Effector memory CD8-positive, alpha-beta T cell (primary cell): ENCODE measurements at regions not wholly inside any gene's neighbourhood (a gene's known extent, or its start where the extent isn't known, plus 50 kb on each side); places are given as distances from the start of the nearest gene placed in this dataset.

Experiments
- ATAC-seq: fragments of 150-1000 bp; cut with Tn5 transposase; replicated peaks from 2 replicates; pipeline ENCODE4 v1.10.0; 2021; ENCODE audit warnings: mild to moderate bottlenecking, moderate library complexity
- DNase-seq, 3 experiments: peaks; one replicate each; pipeline ENCODE4 v3.0.0; 2021
- H3K27ac Mint-ChIP-seq, 2 donors: one replicate each; pipeline ENCODE4 v1.8.0; 2022; ENCODE audit warnings: mild to moderate bottlenecking in 2 of 2, mixed read lengths in 2 of 2, moderate library complexity in 2 of 2
- H3K27me3 Mint-ChIP-seq, 2 donors: one replicate each; pipeline ENCODE4 v1.8.0; 2022; ENCODE audit warnings: mixed read lengths in 2 of 2
- H3K36me3 Mint-ChIP-seq: one replicate; pipeline ENCODE4 v1.8.0; 2022; ENCODE audit warnings: mild to moderate bottlenecking, moderate library complexity, mixed read lengths; ENCODE audit not compliant: insufficient read depth
- H3K4me1 Mint-ChIP-seq, 2 donors: one replicate each; pipeline ENCODE4 v1.8.0; 2022; ENCODE audit warnings: low read depth in 2 of 2, mixed read lengths in 2 of 2
- H3K4me3 Mint-ChIP-seq, 2 donors: one replicate each; pipeline ENCODE4 v1.8.0; 2022; ENCODE audit warnings: mild to moderate bottlenecking in 2 of 2, mixed read lengths in 2 of 2, moderate library complexity in 2 of 2
- H3K9me3 Mint-ChIP-seq, 2 donors: one replicate each; pipeline ENCODE4 v1.8.0; 2022; ENCODE audit warnings: mixed read lengths in 2 of 2

DNA sequence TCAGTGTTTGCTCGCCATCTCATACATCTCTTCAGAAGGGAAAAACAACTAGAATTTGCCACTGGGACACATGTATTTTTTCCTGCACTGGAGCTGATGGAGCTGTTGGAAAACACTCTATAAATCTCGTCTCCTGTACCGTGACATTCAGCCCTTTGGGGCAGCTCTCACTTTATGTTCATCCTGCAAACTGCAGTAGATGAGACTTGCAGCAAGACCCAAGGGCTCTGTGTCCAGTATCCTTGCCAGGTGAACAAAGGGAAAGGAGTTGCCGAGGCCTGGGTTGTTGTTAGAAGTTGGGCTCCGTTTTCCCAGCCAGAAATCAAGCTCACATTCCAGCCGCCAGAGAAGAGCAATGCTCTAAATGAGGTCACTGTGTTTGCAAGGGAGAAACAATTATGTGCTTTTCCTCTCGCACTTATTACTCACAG lies 285.1 kb downstream of the SLC4A3 start:
- DNase-seq, result no peak
- no peak for ATAC-seq
- peaks cover 0 to 7% of the 10 kb centered on the region in 2 donors for H3K27me3 Mint-ChIP-seq
- H3K27ac Mint-ChIP-seq, result no peak overlapping the region
- peaks cover 0 to 6% of the 10 kb centered on the region in 2 donors for H3K9me3 Mint-ChIP-seq
- H3K36me3 Mint-ChIP-seq, result no peaks in the 10 kb centered on the region
- H3K4me3 Mint-ChIP-seq, result no peak overlapping the region
- H3K4me1 Mint-ChIP-seq, result no peaks in the 10 kb centered on the region

DNA sequence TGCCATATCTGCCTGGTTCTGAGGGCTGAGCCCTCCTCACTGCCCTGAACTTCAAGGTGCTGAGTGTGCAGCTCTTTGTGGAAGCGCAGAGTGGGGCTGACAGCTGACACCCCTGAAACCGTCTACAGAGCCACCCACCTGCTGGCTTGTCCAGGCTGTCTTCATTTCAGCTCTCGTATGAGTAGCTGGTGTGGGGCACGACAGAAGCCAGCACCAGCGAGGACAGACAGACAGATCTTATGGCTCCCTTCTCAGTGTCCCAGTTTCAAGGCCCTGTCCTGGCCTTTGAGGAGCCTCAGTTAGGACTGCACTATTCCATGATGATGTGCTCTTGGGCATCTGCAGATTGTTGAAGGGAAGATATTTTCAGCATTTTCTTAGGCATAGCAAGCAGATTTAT lies 287.1 kb downstream of the SLC4A3 start:
- Mint-ChIP-seq H3K9me3 (peaks cover 0 to 5% of the 10 kb centered on the region in 2 donors), H3K4me3 (no peak overlapping the region), H3K4me1 (no peaks in the 10 kb centered on the region), H3K27me3 (peaks cover 0 to 5% of the 10 kb centered on the region in 2 donors), H3K36me3 (no peaks in the 10 kb centered on the region), H3K27ac (no peak overlapping the region)
- DNase-seq, result no peak
- ATAC-seq, result no peak

DNA sequence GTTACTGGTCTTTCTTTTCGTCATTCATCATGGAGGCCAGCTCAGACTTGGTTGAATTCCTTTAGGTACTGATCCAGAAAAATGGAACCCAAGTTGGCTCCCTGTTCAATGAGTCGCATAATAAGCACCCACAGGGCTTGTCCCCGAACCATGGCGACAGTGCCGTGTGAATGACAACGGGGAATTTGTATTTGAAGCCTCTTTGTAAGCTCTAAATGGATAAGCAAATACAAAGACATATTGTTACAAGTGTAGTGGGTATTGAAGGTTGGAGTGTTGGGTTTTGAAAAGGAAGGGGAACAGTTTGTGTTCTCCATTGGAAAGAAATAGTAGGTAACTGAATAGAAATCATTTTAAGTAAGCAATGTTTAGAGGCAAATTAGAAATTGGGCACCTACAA lies 288.9 kb downstream of the SLC4A3 start:
- no peak overlapping the region for H3K4me3 Mint-ChIP-seq
- H3K9me3 Mint-ChIP-seq, result no peaks in the 10 kb centered on the region
- no peaks in the 10 kb centered on the region for H3K36me3 Mint-ChIP-seq
- H3K4me1 Mint-ChIP-seq, result no peaks in the 10 kb centered on the region
- no peak for ATAC-seq
- no peaks in the 10 kb centered on the region for H3K27me3 Mint-ChIP-seq
- no peak for DNase-seq
- no peak overlapping the region for H3K27ac Mint-ChIP-seq

DNA sequence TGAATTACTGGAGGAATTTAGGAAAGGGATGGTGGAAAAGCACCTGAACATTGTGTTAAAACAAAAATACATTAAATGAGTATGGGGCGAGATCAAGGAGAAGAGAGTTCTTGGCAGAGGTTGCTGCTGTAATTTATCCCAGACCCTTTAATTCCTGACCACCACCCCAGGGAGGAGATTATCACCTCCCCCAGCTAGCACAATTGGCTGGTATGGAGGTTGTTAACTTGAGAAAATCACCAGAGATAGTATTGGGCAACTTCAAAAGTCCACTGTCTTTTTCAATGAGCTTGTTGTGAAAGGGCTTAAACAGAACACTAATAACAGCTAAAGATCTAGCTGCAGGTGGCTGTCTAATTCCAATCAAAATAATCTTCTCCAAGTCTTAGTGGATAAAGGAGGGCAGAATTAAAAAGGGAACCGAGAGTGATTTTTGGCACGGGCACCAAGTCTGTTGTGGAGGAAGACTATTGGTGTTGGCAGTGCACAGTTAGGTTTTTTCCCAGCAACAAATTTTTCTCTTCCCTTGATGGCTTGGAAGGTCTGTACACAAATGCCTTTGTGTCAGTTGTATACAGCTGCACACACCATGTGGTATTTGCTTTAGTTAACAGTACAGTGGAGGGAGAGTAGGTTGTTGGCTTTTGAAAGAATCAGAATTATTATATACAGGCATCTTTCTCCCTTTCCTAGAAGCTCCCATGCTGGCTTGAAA lies 289.5 kb downstream of the SLC4A3 start:
- no peaks in the 10 kb centered on the region for H3K36me3 Mint-ChIP-seq

DNA sequence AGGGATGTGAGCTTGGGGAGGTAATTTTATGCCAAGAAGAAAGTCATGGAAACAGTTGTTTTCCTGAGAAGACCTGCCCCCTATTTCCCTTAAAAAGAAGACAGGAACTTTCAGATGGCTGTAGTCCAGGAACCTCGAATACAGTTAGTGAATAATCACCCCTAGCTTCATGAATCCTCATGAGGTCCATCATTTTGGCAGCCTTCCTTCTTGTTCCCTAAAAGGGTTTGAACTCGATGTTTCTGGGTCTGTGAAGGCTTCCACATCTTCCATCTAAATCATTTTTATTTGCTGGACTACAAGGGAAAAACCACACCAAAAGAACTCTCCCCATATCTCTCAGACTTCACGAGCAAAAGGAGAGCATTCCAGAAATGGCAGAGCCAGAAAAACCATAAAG lies 290.8 kb downstream of the SLC4A3 start:
- H3K9me3 Mint-ChIP-seq, result no peaks in the 10 kb centered on the region
- DNase-seq, result no peak
- no peak overlapping the region for H3K27ac Mint-ChIP-seq
- H3K4me1 Mint-ChIP-seq, result no peaks in the 10 kb centered on the region
- no peak for ATAC-seq
- H3K36me3 Mint-ChIP-seq, result no peaks in the 10 kb centered on the region
- H3K4me3 Mint-ChIP-seq, result no peak overlapping the region
- H3K27me3 Mint-ChIP-seq, result no peaks in the 10 kb centered on the region

More for the DNA sequence above, 289.5 kb downstream of the SLC4A3 start:
- ATAC-seq, result no peak
- Mint-ChIP-seq H3K4me3 (no peak overlapping the region), H3K27me3 (no peaks in the 10 kb centered on the region), H3K27ac (no peak overlapping the region), H3K9me3 (no peaks in the 10 kb centered on the region), H3K4me1 (no peaks in the 10 kb centered on the region)
- DNase-seq, result no peak

DNA sequence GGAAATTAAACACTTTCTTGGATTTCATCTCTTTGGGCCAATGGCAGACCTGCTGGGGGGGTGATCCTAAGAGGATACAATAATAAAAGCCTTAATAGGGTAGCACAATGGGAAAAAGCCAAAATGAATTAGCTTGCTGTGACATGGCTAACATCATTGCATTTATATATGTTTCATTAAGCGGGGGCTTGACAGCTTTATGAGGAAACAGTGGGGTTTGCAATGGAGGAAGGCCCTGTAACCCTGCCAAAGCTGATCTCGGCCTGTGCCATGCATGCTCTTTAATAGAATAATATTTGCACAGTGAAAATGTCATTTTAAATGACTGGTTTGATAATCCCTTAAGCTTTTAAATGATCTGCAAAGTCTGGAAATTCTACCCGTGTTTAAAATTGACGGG lies 291.5 kb downstream of the SLC4A3 start:
- no peak overlapping the region for H3K4me3 Mint-ChIP-seq
- H3K4me1 Mint-ChIP-seq, result no peaks in the 10 kb centered on the region
- H3K36me3 Mint-ChIP-seq, result no peaks in the 10 kb centered on the region
- no peaks in the 10 kb centered on the region for H3K9me3 Mint-ChIP-seq
- no peaks in the 10 kb centered on the region for H3K27me3 Mint-ChIP-seq
- H3K27ac Mint-ChIP-seq, result no peak overlapping the region
- DNase-seq, result no peak
- ATAC-seq, result no peak

DNA sequence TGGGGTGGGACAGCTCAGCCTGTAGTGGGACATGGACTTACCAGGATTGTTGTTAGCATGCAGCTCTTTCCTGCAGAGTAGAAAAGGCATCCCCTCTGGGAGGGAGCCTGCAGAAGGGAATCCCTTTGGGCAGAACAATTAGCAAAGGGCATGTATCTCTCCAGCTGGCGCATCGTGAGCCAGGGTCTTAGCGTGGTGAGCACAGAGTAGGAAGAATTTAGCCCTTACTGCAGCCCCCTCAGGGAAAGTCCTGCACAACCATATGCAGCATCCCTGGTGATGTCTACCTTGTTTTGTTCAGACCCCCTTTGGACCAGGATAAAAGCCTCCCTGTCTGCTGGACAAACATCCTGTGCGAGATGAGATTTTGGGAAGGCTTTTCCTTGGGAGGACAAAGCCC lies 292.1 kb downstream of the SLC4A3 start:
- ATAC-seq (no peak), DNase-seq (no peak)
- Mint-ChIP-seq H3K27me3 (no peaks in the 10 kb centered on the region), H3K4me3 (no peak overlapping the region), H3K27ac (no peak overlapping the region), H3K9me3 (no peaks in the 10 kb centered on the region), H3K4me1 (no peaks in the 10 kb centered on the region), H3K36me3 (no peaks in the 10 kb centered on the region)

DNA sequence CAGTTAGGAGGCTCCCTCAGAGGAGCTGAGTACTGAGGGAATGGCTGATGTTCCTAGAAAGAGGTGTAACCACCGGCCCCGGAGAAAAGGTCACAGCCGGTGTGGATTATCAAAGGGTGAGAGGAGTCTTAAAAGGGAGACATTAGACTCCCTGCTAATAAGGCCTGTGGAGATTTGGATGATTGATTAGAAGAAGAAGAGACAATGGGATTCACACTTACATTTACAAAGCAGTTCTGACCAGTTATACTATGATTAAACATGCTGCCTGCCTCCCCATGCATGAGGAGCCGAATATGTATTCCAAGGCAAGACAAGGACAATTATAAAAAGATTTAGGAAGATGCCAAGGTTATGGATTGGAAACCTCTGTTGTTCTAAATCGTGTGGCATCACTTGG lies 302.4 kb downstream of the SLC4A3 start:
- ATAC-seq (no peak), DNase-seq (no peak)
- Mint-ChIP-seq H3K27me3 (peaks cover 0 to 6% of the 10 kb centered on the region in 2 donors), H3K36me3 (no peaks in the 10 kb centered on the region), H3K27ac (no peak overlapping the region), H3K4me1 (no peaks in the 10 kb centered on the region), H3K4me3 (no peak overlapping the region), H3K9me3 (no peaks in the 10 kb centered on the region)

DNA sequence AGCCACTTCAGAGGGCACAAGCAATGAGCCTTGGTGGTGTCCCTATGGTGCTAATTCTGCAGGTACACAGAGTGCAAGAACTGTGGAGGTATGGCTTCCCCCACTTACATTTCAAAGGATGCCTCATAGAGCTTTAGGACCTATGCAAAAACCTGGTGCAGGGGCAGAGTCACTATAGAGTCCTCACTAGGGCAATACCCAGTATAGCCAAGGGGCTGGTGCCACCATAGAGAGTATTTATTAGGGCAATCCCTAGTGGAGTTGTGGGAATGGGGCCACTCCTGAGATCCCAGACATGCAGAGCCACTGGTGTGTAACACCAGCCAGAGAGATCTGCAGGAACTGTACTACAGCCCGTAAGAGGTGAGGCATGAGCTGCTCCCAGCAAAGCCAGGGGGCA lies 312.2 kb downstream of the SLC4A3 start:
- ATAC-seq (no peak), DNase-seq (no peak)
- Mint-ChIP-seq H3K27me3 (no peaks in the 10 kb centered on the region), H3K9me3 (peaks cover 0 to 2% of the 10 kb centered on the region in 2 donors), H3K36me3 (no peaks in the 10 kb centered on the region), H3K4me3 (no peak overlapping the region), H3K27ac (no peak overlapping the region), H3K4me1 (no peaks in the 10 kb centered on the region)

DNA sequence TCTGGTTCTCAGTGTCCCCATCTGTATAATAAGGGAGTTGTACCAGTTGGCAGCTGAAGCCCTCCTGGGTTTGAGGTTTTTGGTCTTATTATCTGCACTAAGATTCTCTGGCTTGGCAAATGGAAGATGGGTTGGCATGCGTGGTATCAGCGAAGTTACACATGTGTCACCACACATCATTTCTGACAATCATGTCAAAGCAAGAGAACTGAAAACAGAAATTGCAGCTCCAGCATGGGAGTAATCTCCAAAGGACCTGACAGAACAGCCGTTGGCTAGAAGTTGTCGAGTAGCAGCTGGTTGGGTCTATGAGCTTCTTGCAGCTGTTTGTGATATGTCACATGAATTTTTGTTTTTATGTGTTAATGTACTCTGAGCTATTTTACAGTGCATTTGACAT lies 317.4 kb downstream of the SLC4A3 start:
- Mint-ChIP-seq H3K4me1 (no peaks in the 10 kb centered on the region), H3K27ac (no peak overlapping the region), H3K27me3 (no peaks in the 10 kb centered on the region), H3K9me3 (peaks cover 0 to 2% of the 10 kb centered on the region in 2 donors), H3K36me3 (peaks cover 4% of the 10 kb centered on the region), H3K4me3 (no peak overlapping the region)
- no peak for DNase-seq
- no peak for ATAC-seq

DNA sequence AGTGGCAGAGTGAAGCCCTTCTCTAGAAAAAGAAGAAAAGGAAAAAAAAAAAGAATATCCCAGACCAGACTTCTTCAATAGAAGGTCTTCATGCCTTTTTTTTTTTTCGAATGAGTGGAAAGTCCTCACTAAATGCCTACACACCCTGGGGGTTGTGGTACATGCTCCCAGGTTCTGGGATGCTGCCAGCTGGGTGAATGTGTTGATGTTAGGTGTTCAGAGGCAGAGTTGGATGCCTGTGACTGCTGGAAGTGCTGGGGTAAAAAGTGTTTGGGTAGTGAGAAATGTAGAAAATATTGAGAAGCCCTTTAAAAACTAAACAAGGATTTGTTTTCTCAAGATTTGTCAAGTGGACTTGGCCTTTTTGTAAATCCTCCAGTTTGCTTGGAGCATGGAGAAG lies 318.6 kb downstream of the SLC4A3 start:
- H3K4me3 Mint-ChIP-seq, result no peak overlapping the region

DNA sequence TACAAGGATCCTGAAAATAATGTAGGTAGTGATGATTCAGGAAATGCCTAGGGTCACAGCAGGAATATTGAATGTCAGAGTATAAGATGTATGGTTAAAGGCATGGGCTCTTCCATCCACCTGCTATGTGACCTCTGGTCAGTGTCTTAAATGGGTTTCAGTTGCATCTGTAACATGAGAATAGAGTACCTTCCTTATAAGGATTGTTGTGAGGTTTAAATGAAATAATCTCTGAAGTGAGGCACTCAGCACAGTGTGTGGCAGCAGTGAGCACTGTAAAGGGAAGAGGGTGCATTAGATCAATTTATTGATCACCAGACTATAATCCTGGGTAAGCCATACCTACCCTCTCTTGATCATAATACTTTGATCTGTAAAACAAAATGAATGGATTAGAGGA lies 319.1 kb downstream of the SLC4A3 start:
- H3K27ac Mint-ChIP-seq, result no peak overlapping the region
- H3K4me1 Mint-ChIP-seq, result no peaks in the 10 kb centered on the region
- peaks cover 0 to 2% of the 10 kb centered on the region in 2 donors for H3K9me3 Mint-ChIP-seq
- DNase-seq, result no peak
- H3K4me3 Mint-ChIP-seq, result no peak overlapping the region
- peaks cover 4% of the 10 kb centered on the region for H3K36me3 Mint-ChIP-seq
- H3K27me3 Mint-ChIP-seq, result no peaks in the 10 kb centered on the region
- ATAC-seq, result no peak

More for the DNA sequence above, 318.6 kb downstream of the SLC4A3 start:
- DNase-seq (no peak), ATAC-seq (no peak)
- H3K27me3 Mint-ChIP-seq, result no peaks in the 10 kb centered on the region
- H3K27ac Mint-ChIP-seq, result no peak overlapping the region
- H3K36me3 Mint-ChIP-seq, result peaks cover 4% of the 10 kb centered on the region
- H3K9me3 Mint-ChIP-seq, result peaks cover 0 to 2% of the 10 kb centered on the region in 2 donors
- no peaks in the 10 kb centered on the region for H3K4me1 Mint-ChIP-seq

DNA sequence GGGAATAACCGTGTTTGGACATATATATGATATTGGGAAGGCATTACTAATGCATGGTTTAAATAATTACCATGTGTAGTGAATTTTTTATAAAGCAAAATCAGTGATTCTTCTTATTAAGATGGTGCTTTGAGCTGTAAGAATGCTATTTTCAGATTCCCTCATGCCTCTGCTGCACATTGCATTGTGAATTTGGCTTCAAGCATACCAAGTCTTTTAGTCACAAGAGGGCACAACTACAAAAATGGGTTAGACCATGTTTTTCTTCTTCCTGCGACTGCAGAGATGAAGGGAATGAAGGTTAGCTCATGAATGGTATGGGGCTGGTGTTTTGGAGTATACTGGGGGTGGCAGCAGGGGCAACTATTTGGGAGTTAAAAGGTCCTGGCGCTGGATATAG lies 320.1 kb downstream of the SLC4A3 start:
- ATAC-seq, result no peak
- H3K4me1 Mint-ChIP-seq, result no peaks in the 10 kb centered on the region
- DNase-seq, result no peak
- peaks cover 0 to 2% of the 10 kb centered on the region in 2 donors for H3K9me3 Mint-ChIP-seq
- H3K36me3 Mint-ChIP-seq, result peaks cover 4% of the 10 kb centered on the region
- H3K27ac Mint-ChIP-seq, result no peak overlapping the region
- no peaks in the 10 kb centered on the region for H3K27me3 Mint-ChIP-seq
- H3K4me3 Mint-ChIP-seq, result no peak overlapping the region

DNA sequence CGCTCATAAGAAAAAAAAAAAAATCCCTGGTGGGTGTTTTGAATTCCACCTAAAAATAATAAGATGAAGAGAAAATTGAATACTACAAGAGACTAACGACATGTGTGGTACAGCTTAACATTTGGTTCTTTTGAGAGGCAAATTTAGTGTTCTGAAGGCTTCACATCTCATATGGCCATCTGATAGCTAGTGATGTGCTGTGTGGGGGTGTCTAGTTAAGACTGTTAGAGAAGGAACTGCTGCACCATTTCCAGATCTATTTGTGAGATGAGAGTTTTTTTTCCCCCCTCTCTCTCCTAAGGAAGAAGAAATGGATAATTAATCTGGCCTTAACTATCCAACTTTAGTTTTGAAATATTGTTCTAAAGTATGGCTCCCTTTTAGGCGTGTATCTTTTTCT lies 321.6 kb downstream of the SLC4A3 start:
- Mint-ChIP-seq H3K27ac (no peak overlapping the region), H3K9me3 (peaks cover 0 to 2% of the 10 kb centered on the region in 2 donors), H3K4me3 (no peak overlapping the region), H3K27me3 (no peaks in the 10 kb centered on the region), H3K36me3 (peaks cover 4% of the 10 kb centered on the region), H3K4me1 (no peaks in the 10 kb centered on the region)
- DNase-seq (no peak), ATAC-seq (no peak)
